Ovary (tissue), 7 donors: ENCODE measurements at regions not wholly inside any gene's neighbourhood (a gene's known extent, or its start where the extent isn't known, plus 50 kb on each side); places are given as distances from the start of the nearest gene placed in this dataset.
"Not testable (repeated sequence)": the region's sequence is repeated elsewhere in the genome, so short reads cannot be mapped to it uniquely, and the experiment has no call there.

ENCODE experiments used
- DNase-seq, 5 donors: peaks; one replicate each; pipeline ENCODE4 v3.0.0-alpha.2; 2019 to 2020
- H3K27ac ChIP-seq, 2 donors: fragments of 200-600 bp; one replicate each; pipeline versions ENCODE4 v1.5.1 to v1.8.0; 2019 to 2022
- H3K27me3 ChIP-seq: fragments of 200-600 bp; one replicate; pipeline ENCODE4 v1.8.0; 2022
- H3K36me3 ChIP-seq: fragments of 200-600 bp; sonication (generic); one replicate; pipeline ENCODE4 v1.5.1; 2019
- H3K4me1 ChIP-seq: one replicate; pipeline ENCODE4 v1.8.1; 2013; ENCODE audit warnings: mild to moderate bottlenecking, moderate library complexity; ENCODE audit not compliant: insufficient read depth
- H3K4me3 ChIP-seq: fragments of 200-600 bp; sonication (generic); one replicate; pipeline ENCODE4 v1.5.1; 2017
- H3K9me3 ChIP-seq, 2 donors: fragments of 200-600 bp in 1 of 2; sonication (generic) in 1 of 2; one replicate each; pipeline versions ENCODE4 v1.5.1 to v1.8.1; 2013 to 2019; ENCODE audit warnings: mild to moderate bottlenecking in 1 of 2, moderate library complexity in 1 of 2
- CTCF ChIP-seq, 3 donors: fragments of 450-650 bp in 2 of 3; fragments of 200-600 bp in 1 of 3; IDR thresholded peaks; one replicate each; pipeline versions ENCODE4 v1.5.1 to v1.8.0; 2016 to 2022; ENCODE audit warnings: antibody characterized with exemption in 3 of 3, mild to moderate bottlenecking in 1 of 3
- EP300 ChIP-seq: sonication (generic); formaldehyde crosslinking; IDR thresholded peaks from one replicate; pipeline ENCODE4 v1.6.1; 2017; ENCODE audit warnings: antibody characterized with exemption
- POLR2A ChIP-seq: fragments of 450-650 bp; IDR thresholded peaks from one replicate; pipeline ENCODE4 v1.6.1; 2017; ENCODE audit warnings: antibody characterized with exemption, mild to moderate bottlenecking, moderate library complexity
- WGBS, 3 donors: extraction: QIAGEN DNeasy Blood & Tissue Kit in 1 of 3; methylation state at CpG; one replicate each; pipeline versions ENCODE4 v1.1.5 to v1.1.7; 2013 to 2017; 5-methylcytosine and 5-hydroxymethylcytosine counted together
- intact Hi-C, 4 donors: fragments of 100-400 bp; cut with DNase I; formaldehyde crosslinking; loops; one replicate each; pipeline versions ENCODE4 v1.11.0 to v1.15.1; 2022 to 2023
- donor health status: DM: no; HTN: no; CAD: no; lungs with moderate emphysema.
- donor health status: DM: no; HTN: no; CAD: no.
- donor health status: Bipolar disorder and iron deficiency.
- donor health status: DM: no; HTN: no; CAD: no.
- donor health status: DM: yes; HTN: yes; CAD: no.

GRCh38 chrX:33855251-33855650, 276.9 kb downstream of the FAM47A start:
- Histone ChIP-seq H3K9me3 (no peaks in the 10 kb centered on the region), H3K4me1 (no peaks in the 10 kb centered on the region), H3K36me3 (no peaks in the 10 kb centered on the region), H3K27me3 (no peaks in the 10 kb centered on the region), H3K27ac (no peak overlapping the region), H3K4me3 (no peak overlapping the region)
- no peak for DNase-seq
- TF ChIP-seq CTCF (IDR thresholded peaks at IDR 0.05) (no peak), POLR2A (no peak), EP300 (no peak)
- intact Hi-C loops, result no loop called here

GRCh38 chrX:33852146-33852545, 280.0 kb downstream of the FAM47A start:
- H3K27ac ChIP-seq, intact Hi-C loops, H3K36me3 ChIP-seq, H3K9me3 ChIP-seq, DNase-seq, H3K4me3 ChIP-seq, H3K27me3 ChIP-seq, H3K4me1 ChIP-seq: not testable (repeated sequence)
- 85 to 92% (median 86%) methylated on average over 4 of the region's 4 CpGs for WGBS, 3 donors

DNA sequence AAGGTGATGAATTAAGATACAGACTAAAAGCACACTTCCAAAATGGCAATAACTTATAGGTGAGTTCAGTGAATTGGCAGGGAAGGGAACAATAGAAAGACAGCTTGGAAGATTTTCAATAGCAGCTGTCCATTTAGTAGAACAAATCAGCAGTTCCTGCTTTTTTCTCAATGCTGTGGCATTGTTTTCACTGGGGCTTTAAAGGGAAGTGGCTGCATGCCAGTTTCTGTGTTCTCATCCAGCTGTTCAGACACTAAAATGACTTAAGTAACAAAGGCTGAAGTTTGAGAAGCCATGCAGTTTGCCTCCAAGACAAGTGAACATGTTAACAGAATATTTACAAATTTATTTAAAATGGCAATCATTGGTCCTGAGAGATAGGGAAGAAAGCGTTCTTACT, 291.9 kb downstream of the FAM47A start:
- Histone ChIP-seq H3K4me1 (no peaks in the 10 kb centered on the region), H3K4me3 (no peak overlapping the region), H3K36me3 (no peaks in the 10 kb centered on the region), H3K9me3 (no peaks in the 10 kb centered on the region), H3K27ac (no peak overlapping the region), H3K27me3 (no peaks in the 10 kb centered on the region)
- no peak for DNase-seq
- WGBS, 3 donors, result 24 to 33% (median 29%) methylated on average over 1 of the region's 1 CpG
- intact Hi-C loops, result no loop called here
- TF ChIP-seq POLR2A (no peak), EP300 (no peak), CTCF (IDR thresholded peaks at IDR 0.05) (no peak)

DNA sequence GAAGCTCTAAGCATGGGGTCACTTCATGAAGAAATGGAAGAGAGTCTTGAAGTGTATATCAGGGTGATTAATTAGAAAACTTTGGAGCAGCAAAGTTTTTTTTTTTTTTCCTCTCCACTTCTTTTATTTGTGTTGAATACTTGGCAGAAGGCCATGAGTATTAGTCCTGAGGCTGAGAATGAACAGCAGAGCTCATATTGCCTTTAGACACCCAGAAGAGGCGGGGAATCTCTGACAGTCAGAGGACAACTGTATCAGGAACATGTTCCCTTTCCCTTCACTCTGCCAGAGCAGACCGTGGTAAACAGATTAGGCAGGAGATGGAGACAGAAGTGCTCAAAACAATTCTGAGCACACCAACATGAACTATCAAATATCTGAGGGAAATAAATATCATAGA, 300.9 kb downstream of the FAM47A start:
- Histone ChIP-seq H3K27ac (no peak overlapping the region), H3K27me3 (no peaks in the 10 kb centered on the region), H3K4me1 (no peaks in the 10 kb centered on the region), H3K9me3 (no peaks in the 10 kb centered on the region), H3K4me3 (no peak overlapping the region), H3K36me3 (no peaks in the 10 kb centered on the region)
- DNase-seq, result no peak
- TF ChIP-seq EP300, result no peak
- TF ChIP-seq CTCF (IDR thresholded peaks at IDR 0.05), result no peak
- TF ChIP-seq POLR2A, result no peak
- 30 to 38% (median 37%) methylated on average over 2 of the region's 2 CpGs for WGBS, 3 donors
- intact Hi-C loops, result no loop called here

GRCh38 chrX:33817266-33817665, 314.8 kb downstream of the FAM47A start:
- TF ChIP-seq EP300, result no peak
- no peak for TF ChIP-seq CTCF (IDR thresholded peaks at IDR 0.05)
- no peak for TF ChIP-seq POLR2A
- H3K27ac ChIP-seq, result no peak overlapping the region
- H3K27me3 ChIP-seq, result no peaks in the 10 kb centered on the region
- H3K9me3 ChIP-seq, result no peaks in the 10 kb centered on the region
- H3K36me3 ChIP-seq, result no peaks in the 10 kb centered on the region
- intact Hi-C loops, result no loop called here
- no peaks in the 10 kb centered on the region for H3K4me1 ChIP-seq
- DNase-seq, result no peak
- no peak overlapping the region for H3K4me3 ChIP-seq
- WGBS, 3 donors, result 77 to 90% (median 78%) methylated on average over 7 of the region's 7 CpGs
